Stimulated activated CD4-positive, alpha-beta T cell treated with anti-CD3 and anti-CD28 coated beads, TNF-alpha, amount 100 ng/mL, for 48 hours (primary cell): ENCODE measurements at regions not wholly inside any gene's neighbourhood (a gene's known extent, or its start where the extent isn't known, plus 50 kb on each side); places are given as distances from the start of the nearest gene placed in this dataset.

Experiments used
- DNase-seq, 3 donors: peaks; one replicate each; pipeline ENCODE4 v3.0.0-alpha.2; 2020; ENCODE audit warnings: low read depth in 3 of 3

GRCh38 chr9:28912621-28913020 lies 1339.3 kb upstream of the C9orf72 start:
- DNase-seq = no peak

GRCh38 chr9:28915202-28915930 lies 1342.1 kb upstream of the C9orf72 start:
- DNase-seq = no peak

- DNase-seq = no peak
These were observed 1343.1 kb upstream of the C9orf72 start for GRCh38 chr9:28916348-28916747.

GRCh38 chr9:28921857-28922500 lies 1348.7 kb upstream of the C9orf72 start:
- DNase-seq = no peak

- DNase-seq = no peak
These were observed 1349.6 kb upstream of the C9orf72 start for GRCh38 chr9:28922891-28923290.

GRCh38 chr9:28923351-28923750 lies 1350.1 kb upstream of the C9orf72 start:
- DNase-seq = no peak

GRCh38 chr9:28925157-28925556 lies 1351.9 kb upstream of the C9orf72 start:
- DNase-seq = no peak

- no peak for DNase-seq
These were observed 1353.0 kb upstream of the C9orf72 start for GRCh38 chr9:28926306-28926705.

GRCh38 chr9:28927691-28928090 lies 1354.4 kb upstream of the C9orf72 start:
- DNase-seq = no peak

- DNase-seq = no peak
These were observed 1356.2 kb upstream of the C9orf72 start for GRCh38 chr9:28929433-28929832.

GRCh38 chr9:28930766-28931165 lies 1357.5 kb upstream of the C9orf72 start:
- no peak for DNase-seq

GRCh38 chr9:28934111-28934510 lies 1360.8 kb upstream of the C9orf72 start:
- DNase-seq = no peak

GRCh38 chr9:28938981-28939380 lies 1365.7 kb upstream of the C9orf72 start:
- no peak for DNase-seq

- no peak for DNase-seq
These were observed 1368.6 kb upstream of the C9orf72 start for GRCh38 chr9:28941856-28942255.

- DNase-seq = no peak
These were observed 1369.7 kb upstream of the C9orf72 start for GRCh38 chr9:28942941-28943340.

GRCh38 chr9:28946648-28947047 lies 1373.4 kb upstream of the C9orf72 start:
- DNase-seq = no peak

- DNase-seq = no peak
These were observed 1378.7 kb upstream of the C9orf72 start for GRCh38 chr9:28951945-28952344.

- DNase-seq = no peak
These were observed 1383.0 kb upstream of the C9orf72 start for GRCh38 chr9:28956116-28956880.

GRCh38 chr9:28960602-28961001 lies 1387.3 kb upstream of the C9orf72 start:
- no peak for DNase-seq

GRCh38 chr9:28961623-28962022 lies 1388.3 kb upstream of the C9orf72 start:
- DNase-seq = no peak

GRCh38 chr9:28967226-28967625 lies 1393.9 kb upstream of the C9orf72 start:
- no peak for DNase-seq

GRCh38 chr9:28970241-28970654 lies 1397.0 kb upstream of the C9orf72 start:
- no peak for DNase-seq

GRCh38 chr9:28971881-28972280 lies 1398.6 kb upstream of the C9orf72 start:
- DNase-seq = no peak
